OCI-LY1 (cell line): ENCODE measurements at regions not wholly inside any gene's neighbourhood (a gene's known extent, or its start where the extent isn't known, plus 50 kb on each side); places are given as distances from the start of the nearest gene placed in this dataset.
"Not testable (repeated sequence)": the region's sequence is repeated elsewhere in the genome, so short reads cannot be mapped to it uniquely, and the experiment has no call there.

Experiments used
- EZH2 ChIP-seq: fragments of 200-600 bp; sonication (generic), shearing (Covaris generic); IDR thresholded peaks from 2 replicates; pipeline ENCODE4 v1.8.0; 2017; ENCODE audit warnings: borderline replicate concordance, mixed run types, mild to moderate bottlenecking, antibody characterized with exemption, low read length, moderate library complexity, mixed read lengths
- TF ChIP-seq, protein P1 (sequence below): fragments of 200-600 bp; sonication (generic), shearing (Covaris generic); IDR thresholded peaks from 2 replicates; pipeline ENCODE4 v1.5.1; 2017; ENCODE audit warnings: mild to moderate bottlenecking, antibody characterized with exemption, low read length, moderate library complexity, mixed read lengths

DNA sequence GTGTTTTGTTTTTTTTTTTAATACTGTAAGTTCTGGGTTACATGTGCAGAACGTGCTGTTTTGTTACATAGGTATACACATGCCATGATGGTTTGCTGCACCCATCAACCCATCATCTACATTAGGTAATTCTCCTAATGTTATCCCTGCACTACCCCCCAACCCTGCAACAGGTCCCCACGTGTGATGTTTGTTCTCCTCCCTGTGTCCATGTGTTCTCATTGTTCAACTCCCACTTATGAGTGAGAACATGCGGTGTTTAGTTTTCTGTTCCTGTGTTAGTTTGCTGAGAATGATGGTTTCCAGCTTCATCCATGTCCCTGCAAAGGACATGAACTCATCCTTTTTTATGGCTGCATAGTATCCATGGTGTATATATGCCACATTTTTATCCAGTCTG lies 1005.4 kb downstream of the SOCS6 start:
- TF ChIP-seq, protein P1, sequence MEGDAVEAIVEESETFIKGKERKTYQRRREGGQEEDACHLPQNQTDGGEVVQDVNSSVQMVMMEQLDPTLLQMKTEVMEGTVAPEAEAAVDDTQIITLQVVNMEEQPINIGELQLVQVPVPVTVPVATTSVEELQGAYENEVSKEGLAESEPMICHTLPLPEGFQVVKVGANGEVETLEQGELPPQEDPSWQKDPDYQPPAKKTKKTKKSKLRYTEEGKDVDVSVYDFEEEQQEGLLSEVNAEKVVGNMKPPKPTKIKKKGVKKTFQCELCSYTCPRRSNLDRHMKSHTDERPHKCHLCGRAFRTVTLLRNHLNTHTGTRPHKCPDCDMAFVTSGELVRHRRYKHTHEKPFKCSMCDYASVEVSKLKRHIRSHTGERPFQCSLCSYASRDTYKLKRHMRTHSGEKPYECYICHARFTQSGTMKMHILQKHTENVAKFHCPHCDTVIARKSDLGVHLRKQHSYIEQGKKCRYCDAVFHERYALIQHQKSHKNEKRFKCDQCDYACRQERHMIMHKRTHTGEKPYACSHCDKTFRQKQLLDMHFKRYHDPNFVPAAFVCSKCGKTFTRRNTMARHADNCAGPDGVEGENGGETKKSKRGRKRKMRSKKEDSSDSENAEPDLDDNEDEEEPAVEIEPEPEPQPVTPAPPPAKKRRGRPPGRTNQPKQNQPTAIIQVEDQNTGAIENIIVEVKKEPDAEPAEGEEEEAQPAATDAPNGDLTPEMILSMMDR, result not testable (repeated sequence)
- TF ChIP-seq EZH2, result not testable (repeated sequence)
